HG02870 (cell line): ENCODE measurements at regions not wholly inside any gene's neighbourhood (a gene's known extent, or its start where the extent isn't known, plus 50 kb on each side); places are given as distances from the start of the nearest gene placed in this dataset.

Experiments used
- ATAC-seq: cut with Tn5 transposase; IDR thresholded peaks from one replicate; pipeline ENCODE4 v1.9.1; 2021; ENCODE audit warnings: mild to moderate bottlenecking, moderate library complexity; ENCODE audit not compliant: unreplicated experiment

GRCh38 chr9:82295181-82295580 lies 306.6 kb downstream of the SPATA31D1 start:
- no peak for ATAC-seq

DNA sequence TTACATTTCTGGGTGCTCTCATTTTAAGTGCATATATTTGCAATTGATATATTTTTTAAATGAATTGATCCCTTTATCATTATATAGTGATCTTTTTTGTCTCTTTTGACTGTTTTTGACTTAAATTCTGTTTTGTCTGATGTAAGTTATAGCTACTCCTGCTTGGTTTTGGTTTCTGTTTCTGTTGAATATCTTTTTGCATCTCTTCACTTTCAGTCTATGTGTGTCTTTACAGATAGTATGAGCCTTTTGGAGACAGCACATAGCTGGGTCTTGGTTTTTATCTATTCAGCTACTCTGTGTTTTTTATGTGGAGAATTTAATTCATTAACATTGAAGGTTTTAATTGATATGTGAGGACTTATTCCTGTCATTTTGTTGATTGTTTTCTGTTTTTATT lies 311.3 kb downstream of the SPATA31D1 start:
- ATAC-seq = no peak

DNA sequence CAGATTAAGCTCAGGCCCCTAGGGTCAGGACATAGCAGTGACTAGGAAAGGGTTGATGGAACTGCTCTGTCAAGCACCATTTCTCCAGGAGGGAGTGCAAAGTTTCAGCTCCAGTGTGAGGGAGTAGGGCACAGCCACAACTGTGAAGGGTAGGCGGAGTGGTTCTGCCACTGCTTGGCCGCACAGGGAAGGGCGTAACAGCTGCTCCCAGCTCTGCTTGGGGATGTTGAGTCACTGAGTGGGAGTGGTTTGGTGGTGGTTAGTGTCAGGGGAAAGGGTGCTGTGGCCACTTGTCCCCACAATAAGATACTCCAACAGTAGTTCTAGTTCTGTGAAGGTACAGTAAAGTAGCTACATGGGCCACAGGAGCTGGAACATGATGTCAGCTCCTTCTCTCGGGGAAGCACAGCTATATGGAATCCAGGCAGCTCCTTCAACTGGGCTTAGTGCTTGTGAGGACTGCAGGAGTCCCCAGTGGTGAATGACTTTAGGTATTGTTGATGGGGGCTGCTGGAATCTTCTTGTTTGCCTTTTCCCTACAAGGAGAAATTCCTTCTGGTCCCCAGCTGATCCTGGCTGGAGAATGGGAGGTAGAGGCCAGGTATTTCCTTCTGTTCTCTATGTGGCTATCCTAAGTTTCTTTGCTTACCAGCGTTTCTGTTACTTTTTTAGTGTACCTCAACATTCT lies 314.5 kb downstream of the SPATA31D1 start:
- ATAC-seq = no peak

GRCh38 chr9:82308836-82309235 lies 320.3 kb downstream of the SPATA31D1 start:
- no peak for ATAC-seq

- no peak for ATAC-seq
Measured at GRCh38 chr9:82313697-82314096, 325.1 kb downstream of the SPATA31D1 start.

- ATAC-seq = no peak
Measured at GRCh38 chr9:82320566-82320965, 332.0 kb downstream of the SPATA31D1 start.

DNA sequence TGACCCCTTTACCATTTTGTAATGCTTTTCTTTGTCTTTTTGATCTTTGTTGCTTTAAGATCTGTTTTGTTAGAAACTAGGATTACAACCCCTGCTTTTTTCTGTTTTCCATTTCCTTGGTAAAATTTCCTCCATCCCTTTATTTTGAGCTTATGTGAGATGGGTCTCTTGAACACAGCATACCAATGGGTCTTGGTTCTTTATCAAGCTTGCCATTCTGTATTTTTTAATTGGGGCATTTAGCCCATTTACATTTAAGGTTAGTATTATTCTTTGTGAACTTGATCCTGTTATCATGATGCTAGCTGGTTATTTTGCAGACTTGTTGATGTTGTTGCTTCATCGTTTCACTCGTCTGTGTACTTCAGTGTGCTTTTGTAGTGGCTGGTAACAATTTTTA lies 337.3 kb downstream of the SPATA31D1 start:
- no peak for ATAC-seq

DNA sequence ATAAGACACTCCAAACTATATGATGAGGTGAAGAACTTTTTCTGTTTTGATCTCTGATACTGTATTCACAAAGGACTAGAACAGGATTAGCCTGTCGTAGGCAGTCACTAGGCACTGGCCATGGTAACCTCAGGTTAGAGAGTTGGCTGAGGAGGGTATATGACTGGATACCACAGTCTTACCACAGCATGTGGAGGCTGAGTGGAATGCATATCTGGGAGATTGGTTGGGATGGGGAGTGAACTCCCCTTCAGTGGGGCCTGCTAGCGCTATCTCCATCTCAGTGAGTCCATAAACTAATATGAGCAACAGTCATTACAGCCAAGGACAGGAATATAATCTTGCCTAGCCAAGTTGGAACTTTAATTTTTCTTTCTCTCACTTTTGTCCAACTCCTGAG lies 339.1 kb downstream of the SPATA31D1 start:
- no peak for ATAC-seq

GRCh38 chr9:82331079-82331478 lies 342.5 kb downstream of the SPATA31D1 start:
- ATAC-seq = no peak

- no peak for ATAC-seq
Measured at GRCh38 chr9:82332018-82332773, 343.6 kb downstream of the SPATA31D1 start.

DNA sequence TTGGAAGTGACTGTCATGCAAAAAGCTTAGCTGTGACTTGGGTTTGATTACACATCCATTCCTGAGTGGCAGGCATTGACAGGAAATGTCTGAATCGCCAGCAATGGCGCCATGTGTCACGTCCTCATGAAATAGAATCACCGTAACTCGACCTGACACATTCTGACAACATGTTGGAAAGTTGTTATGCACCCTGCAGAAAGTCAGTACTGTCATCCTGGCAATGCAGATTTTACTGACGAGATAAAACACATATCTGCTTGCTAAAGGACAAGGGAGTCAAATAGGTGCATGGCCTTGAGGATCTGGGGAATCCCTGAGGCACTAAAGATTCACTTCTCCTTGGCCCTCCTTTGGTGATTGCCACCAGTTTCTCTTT lies 344.2 kb downstream of the SPATA31D1 start:
- ATAC-seq = no peak

- no peak for ATAC-seq
Measured at GRCh38 chr9:82333671-82334070, 345.1 kb downstream of the SPATA31D1 start.

- no peak for ATAC-seq
Measured at GRCh38 chr9:82334286-82334685, 345.7 kb downstream of the SPATA31D1 start.

GRCh38 chr9:82337351-82337750 lies 348.8 kb downstream of the SPATA31D1 start:
- ATAC-seq = no peak

DNA sequence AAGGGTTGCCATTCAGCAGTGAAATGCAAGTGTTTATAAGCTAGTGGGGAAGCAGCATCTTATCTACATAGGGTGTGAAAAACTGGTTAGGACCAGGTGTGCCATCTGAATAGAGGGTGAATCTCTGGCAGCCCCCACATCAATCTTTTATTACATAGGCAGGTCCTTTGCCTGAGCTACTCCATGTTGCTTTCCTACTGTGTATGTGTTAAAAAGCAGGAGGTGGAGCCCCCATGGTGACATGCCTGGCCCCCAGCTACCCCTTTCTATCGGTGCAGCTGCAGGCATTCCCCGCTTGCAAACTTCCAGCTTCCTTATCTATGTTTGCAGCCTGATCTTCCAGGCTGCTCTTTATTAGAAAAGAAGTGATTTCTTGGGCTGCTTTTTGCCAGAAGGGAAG lies 353.5 kb downstream of the SPATA31D1 start:
- no peak for ATAC-seq

- no peak for ATAC-seq
Measured at GRCh38 chr9:82346040-82346439, 357.5 kb downstream of the SPATA31D1 start.

DNA sequence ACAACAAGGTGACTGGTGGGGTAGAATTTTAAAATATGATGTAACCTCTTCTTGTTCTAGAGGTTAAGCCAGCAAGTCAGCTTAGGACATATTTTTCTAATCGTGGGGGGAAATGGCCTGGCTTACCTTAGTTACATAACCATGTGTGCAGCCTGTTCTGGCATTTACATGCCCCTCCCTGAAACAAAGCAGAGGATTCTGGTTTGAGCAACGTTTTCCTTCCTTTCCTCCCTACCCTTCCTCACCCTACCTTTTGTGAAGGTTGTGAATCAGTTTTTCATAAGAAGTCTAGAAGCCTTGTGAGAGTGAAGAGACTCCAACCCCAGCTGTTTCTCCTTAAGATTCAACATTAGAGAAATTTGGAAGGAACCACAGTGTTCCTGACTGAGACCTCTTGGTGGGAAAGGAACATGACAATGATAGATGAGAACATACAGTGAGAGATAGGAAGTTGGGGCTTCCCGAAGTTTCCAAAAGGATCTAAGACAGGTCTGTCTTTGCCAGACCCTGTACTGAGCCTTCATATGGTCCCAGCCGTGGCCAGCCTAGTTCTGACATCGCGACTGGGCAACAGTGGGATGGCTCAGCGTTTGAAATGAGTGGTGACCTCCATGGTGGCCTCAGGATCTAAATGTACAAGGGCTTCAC lies 365.2 kb downstream of the SPATA31D1 start:
- ATAC-seq = no peak

- ATAC-seq = no peak
Measured at GRCh38 chr9:82354279-82354659, 365.7 kb downstream of the SPATA31D1 start.

DNA sequence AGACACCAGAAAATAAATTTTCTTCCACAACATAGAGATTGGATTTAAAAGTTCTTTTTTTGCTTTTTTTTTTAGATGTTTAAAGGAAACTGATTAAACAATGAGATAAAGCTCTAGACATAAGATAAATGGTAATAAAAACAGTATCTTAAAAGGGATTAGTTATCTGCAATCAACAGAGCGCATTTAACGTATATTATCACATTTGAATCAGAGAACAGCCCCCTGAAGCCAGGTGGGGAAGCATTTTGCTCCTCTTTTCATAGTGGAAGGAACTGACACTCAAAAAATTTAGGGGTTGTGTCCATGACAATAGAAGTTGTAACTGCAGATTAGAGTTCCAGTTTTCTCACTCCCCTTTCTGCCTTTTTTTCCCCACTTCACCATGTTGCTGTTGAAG lies 367.6 kb downstream of the SPATA31D1 start:
- ATAC-seq = no peak

DNA sequence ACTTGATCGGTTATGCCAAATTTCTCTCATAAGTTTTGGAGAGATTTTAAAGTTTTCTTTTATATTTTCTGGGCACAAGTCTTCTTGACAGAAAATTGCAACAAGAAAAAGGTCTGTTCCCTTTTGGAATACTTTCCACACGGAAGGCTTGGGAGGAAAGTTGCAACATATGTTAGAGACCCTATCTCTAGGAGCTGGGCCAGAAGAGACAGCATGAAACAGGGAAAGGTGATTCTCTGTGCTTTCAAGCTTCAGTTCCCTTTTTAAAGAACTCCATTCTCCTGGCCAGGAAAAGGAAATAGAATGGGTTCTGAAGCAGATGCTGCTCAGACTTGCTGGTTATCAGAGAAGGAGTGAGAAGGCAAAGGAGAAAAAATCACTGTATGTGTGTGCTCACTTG lies 368.3 kb downstream of the SPATA31D1 start:
- ATAC-seq = no peak

DNA sequence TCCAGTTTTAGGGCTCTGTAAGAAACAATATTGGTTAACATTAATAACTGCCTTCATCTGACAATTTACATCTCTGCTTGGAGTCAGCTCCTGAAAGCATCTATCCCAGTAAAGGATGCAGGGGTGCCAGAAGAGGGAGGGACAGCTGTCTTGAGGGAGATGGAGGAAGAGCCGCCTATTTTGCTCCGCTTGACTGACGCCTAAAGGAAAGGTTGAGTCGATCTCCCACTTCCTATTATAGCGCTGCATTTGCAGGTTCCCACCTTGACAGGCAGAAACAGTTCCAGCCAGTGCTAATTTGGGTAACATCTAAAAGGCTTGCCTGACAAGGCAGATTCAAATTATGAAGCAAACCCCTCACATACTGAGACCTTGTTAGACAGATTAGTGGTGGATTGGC lies 374.6 kb downstream of the SPATA31D1 start:
- no peak for ATAC-seq

GRCh38 chr9:82363682-82364081 lies 375.1 kb downstream of the SPATA31D1 start:
- ATAC-seq = no peak
